ENCODE measurements at regions not wholly inside any gene's neighbourhood (a gene's known extent, or its start where the extent isn't known, plus 50 kb on each side); places are given as distances from the start of the nearest gene placed in this dataset.

DNA sequence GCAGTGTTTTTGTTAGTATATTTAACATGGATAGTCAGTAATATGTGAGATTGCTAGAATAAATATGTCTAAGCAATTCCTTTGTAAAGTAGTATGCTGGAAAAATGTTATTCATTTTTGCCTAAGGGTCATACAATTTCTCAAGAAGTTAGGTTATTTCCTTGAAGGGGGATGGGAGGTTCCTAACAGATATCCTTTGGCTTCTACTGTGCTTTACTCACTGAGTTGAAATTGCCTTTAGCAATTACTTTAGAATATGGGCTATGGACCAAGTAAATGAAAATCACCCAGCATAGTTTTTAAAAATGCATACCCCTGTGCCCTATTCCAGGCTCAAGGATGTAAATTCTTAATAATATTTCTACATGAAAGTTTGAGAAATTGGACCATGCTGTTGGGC is 1386.4 kb upstream of the SLC39A10 start:
- no peak for DNase-seq (ENCODE audit: low read depth)

DNA sequence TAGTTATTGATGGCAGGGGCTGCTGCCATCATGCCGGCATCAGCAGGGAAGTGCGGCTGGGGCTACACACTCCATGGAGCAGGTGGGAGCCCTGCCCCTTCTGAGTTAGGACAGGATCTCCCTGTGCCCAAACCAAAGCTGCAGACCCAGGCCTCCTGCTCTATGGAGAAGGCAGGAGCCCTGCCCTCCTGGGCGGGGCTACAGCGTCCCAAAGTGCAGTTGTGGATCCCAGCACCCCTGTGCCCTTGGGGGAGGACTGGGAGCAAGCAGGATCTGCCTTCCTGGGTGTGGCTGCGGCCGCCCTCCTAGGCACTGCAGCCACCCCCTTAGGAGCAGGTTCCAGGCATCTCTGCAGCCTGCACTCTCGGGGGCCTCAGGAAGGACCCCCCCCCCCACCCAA is 1392.4 kb upstream of the SLC39A10 start:
- DNase-seq (ENCODE audit: low read depth) = no peak

- DNase-seq (ENCODE audit: low read depth) = no peak
Measured at GRCh38 chr2:194260185-194260584, 1396.8 kb upstream of the SLC39A10 start.

DNA sequence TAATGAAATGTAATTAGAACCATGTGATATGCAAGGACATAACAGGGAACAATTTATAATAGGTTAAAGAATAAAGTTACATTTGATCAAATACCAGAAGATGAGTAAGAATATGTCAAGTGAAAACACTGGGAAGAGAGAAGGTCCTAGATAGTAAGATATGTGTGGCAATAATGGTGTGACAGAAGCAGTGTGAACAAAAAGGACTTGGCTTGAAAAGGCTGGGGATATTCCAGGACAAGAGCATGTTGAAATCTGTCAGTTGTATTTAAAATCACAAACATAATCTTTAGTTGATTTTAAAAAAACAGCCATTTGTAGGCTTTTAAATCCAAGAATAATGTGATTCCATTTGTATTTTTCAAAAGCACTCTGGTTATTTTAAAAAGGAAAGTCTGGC is 1399.9 kb upstream of the SLC39A10 start:
- no peak for DNase-seq (ENCODE audit: low read depth)

GRCh38 chr2:194253528-194254259 is 1403.3 kb upstream of the SLC39A10 start:
- DNase-seq (ENCODE audit: low read depth) = no peak

DNA sequence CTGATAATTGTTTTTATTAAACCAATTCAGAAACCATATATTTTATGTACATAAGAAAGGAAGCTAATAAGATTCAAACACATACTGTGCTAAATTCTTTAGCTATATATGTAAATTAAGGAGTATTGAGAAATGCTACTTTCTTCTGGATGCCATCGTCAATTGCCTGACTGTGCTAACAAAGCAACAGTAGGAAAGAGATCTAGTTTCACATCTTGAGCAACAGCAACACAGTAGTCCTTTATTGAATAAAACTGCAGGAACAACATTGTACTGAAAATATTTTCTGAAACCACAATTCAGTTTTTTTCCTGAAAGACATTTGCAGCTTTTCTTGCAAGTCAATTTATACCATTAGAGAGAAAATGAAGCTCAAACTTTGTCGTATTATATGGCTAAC is 1404.9 kb upstream of the SLC39A10 start:
- no peak for DNase-seq (ENCODE audit: low read depth)

DNA sequence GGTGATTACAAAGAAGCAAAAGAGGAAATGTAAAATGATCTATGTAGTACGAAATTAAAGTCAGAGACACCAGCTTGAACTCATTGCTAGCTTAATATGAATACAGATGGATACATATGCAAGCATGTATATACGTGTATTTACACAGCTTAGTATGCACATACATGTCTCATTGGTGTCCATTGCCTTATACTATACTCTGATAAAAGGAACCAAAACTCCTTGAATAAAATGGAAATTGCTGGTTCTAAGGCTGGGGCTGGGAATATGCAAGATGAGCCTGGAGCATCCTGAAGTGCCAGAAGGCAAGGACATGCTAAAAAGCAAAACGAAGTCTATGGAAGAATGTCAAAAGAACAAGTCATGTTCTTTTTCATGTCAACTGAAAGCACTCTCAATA is 1424.4 kb upstream of the SLC39A10 start:
- DNase-seq (ENCODE audit: low read depth) = no peak

- DNase-seq (ENCODE audit: low read depth) = no peak
Measured at GRCh38 chr2:194223218-194223617, 1433.8 kb upstream of the SLC39A10 start.

DNA sequence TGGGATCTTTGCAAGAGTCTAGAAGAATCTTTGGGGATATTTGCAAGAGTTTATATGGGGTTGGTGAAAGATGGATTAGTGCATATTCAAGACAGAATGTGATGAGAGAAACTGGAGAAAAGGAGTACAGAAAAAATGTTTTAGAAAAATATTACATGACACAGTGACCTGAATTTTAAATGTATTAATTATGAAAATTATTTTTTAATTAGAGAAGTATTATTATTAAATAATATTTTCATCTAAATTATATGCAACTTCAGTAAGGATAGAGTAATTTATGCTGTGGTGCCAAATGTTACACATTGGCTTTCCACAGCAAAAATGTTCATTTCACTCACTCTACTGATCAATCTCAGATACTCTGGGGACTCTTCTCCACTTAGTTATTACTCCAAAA is 1442.8 kb upstream of the SLC39A10 start:
- no peak for DNase-seq (ENCODE audit: low read depth)

GRCh38 chr2:194205568-194206227 is 1451.3 kb upstream of the SLC39A10 start:
- DNase-seq (ENCODE audit: low read depth) = no peak

GRCh38 chr2:194203898-194204297 is 1453.1 kb upstream of the SLC39A10 start:
- DNase-seq (ENCODE audit: low read depth) = no peak

DNA sequence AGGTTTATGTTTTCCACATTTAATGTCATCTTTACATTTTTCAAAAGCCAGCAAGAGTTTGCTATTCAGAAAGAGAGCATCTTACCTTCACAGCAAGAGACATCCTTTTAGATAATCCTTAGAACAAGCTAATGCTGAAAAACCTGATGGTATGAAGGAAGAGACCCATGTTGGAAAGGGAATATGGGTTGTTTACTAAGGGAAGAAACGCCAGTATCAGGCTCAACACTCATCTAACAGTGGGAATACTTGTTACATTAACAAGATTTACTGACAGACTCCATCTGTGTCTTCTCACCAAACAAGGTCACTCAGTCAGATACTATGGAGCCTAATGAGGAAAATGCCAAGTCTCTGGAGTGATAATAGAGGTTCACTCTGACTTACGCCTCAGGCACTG is 1474.1 kb upstream of the SLC39A10 start:
- no peak for DNase-seq (ENCODE audit: low read depth)

DNA sequence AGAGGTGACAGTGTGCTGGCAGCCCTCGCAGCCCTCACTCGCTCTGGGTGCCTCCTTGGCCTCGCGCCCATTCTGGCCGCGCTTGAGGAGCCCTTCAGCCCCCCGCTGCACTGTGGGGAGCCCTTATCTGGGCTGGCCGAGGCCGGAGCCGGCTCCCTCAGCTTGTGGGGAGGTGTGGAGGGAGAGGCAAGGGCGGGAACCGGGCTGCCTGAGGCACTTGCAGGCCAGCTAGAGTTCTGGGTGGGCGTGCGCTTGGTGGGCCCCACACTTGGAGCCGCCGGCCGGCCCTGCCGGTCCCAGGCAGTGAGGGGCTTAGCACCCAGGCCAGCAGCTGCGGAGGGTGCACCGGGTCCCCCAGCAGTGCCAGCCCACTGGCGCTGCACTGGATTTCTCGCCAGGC is 1480.9 kb upstream of the SLC39A10 start:
- no peak for DNase-seq (ENCODE audit: low read depth)

DNA sequence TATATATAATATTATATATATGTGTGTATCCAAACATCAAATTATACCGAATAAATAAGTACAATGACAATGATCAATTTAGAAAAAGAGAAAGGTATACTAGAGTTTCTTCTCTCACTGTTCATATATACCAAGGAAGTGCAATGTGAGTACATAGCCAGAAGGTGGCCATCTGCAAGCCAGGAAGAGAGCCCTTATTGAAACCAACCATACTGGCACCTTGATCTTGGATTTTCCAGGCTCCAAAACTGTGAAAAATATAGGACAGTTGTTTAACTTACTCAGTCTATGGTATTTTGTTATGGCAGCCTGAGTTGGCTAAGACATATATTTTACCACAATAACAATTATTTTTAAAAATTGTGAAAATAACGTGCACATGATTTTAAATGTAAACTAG is 1490.2 kb upstream of the SLC39A10 start:
- no peak for DNase-seq (ENCODE audit: low read depth)

- no peak for DNase-seq (ENCODE audit: low read depth)
Measured at GRCh38 chr2:194155431-194155830, 1501.6 kb upstream of the SLC39A10 start.

GRCh38 chr2:194151231-194151630 is 1505.8 kb upstream of the SLC39A10 start:
- DNase-seq (ENCODE audit: low read depth) = no peak

DNA sequence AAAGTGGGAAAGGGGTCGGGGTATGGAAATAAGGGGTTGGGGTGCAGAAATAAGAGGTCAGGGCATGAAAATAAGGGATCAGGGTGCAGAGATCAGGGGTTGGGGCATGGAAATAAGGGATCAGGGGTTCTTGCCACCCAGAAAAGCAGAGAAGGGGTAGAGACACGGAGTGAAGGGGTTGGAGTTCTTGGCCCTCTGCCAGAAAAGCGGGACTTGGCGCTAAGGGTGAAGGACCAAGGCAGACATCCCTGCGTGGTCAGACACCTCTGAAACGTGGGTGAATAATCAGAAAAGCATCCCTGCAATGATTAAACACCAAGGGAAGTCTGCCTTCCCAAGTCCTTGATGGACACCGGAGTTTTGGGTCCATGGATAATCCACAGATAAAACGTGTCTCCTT is 1521.6 kb upstream of the SLC39A10 start:
- DNase-seq (ENCODE audit: low read depth) = no peak

GRCh38 chr2:194128810-194129209 is 1528.2 kb upstream of the SLC39A10 start:
- DNase-seq (ENCODE audit: low read depth) = no peak

- DNase-seq (ENCODE audit: low read depth) = no peak
Measured at GRCh38 chr2:194126418-194126817, 1530.6 kb upstream of the SLC39A10 start.

- DNase-seq (ENCODE audit: low read depth) = no peak
Measured at GRCh38 chr2:194116861-194117260, 1540.2 kb upstream of the SLC39A10 start.

DNA sequence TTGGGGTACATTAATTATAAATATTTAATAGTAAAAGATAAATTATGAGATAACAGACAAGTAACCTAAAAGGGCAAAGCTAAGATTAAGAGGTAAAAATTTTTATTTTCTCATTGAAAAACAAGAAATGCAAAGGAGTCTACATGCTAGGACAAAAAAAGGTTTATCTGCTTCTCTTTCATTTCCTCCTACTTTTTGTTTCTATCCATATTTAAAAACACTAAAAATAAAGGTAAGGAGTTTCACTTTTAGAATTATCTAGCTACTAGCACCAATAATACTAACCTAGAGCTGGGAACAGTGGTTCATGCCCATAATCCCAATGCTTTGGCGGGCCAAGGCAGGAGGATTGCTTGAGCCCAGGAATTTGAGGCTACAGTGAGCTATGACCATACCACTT is 1551.7 kb upstream of the SLC39A10 start:
- no peak for DNase-seq (ENCODE audit: low read depth)

- DNase-seq (ENCODE audit: low read depth) = no peak
Measured at GRCh38 chr2:194104687-194105086, 1552.3 kb upstream of the SLC39A10 start.

- DNase-seq (ENCODE audit: low read depth) = no peak
Measured at GRCh38 chr2:194103941-194104659, 1552.9 kb upstream of the SLC39A10 start.

Measured in activated T-cell treated with anti-CD3 and anti-CD28 coated beads for 24 hours (primary cell).